Stomach (tissue), 8 donors: ENCODE measurements at regions not wholly inside any gene's neighbourhood (a gene's known extent, or its start where the extent isn't known, plus 50 kb on each side); places are given as distances from the start of the nearest gene placed in this dataset.

ENCODE experiments used
- DNase-seq, 2 donors: peaks; one replicate each; pipeline versions ENCODE4 v3.0.0 to v3.0.0-alpha.2; 2013 to 2019
- H3K27ac ChIP-seq, 5 donors: fragments of 200-600 bp in 4 of 5; sonication (generic) in 4 of 5; one replicate each; pipeline ENCODE4 v1.5.1; 2013 to 2019; ENCODE audit warnings: mild to moderate bottlenecking in 1 of 5, moderate library complexity in 1 of 5
- H3K27me3 ChIP-seq, 3 donors: fragments of 200-600 bp; sonication (generic); one replicate each; pipeline ENCODE4 v1.5.1; 2017 to 2019; ENCODE audit warnings: mixed run types in 1 of 3
- H3K36me3 ChIP-seq, 4 donors: fragments of 200-600 bp; sonication (generic); 1 replicate in 3 of 4; 2 replicates in 1 of 4; pipeline ENCODE4 v1.5.1; 2016 to 2019
- H3K4me1 ChIP-seq, 4 donors: fragments of 200-600 bp; sonication (generic); one replicate each; pipeline ENCODE4 v1.5.1; 2016 to 2019
- H3K4me3 ChIP-seq, 4 donors: fragments of 200-600 bp; sonication (generic) in 3 of 4; one replicate each; pipeline ENCODE4 v1.5.1; 2016 to 2019; ENCODE audit warnings: mild to moderate bottlenecking in 1 of 4
- H3K9me3 ChIP-seq, 4 donors: fragments of 200-600 bp; sonication (generic); one replicate each; pipeline ENCODE4 v1.5.1; 2016 to 2019
- CTCF ChIP-seq, 7 experiments: fragments of 450-650 bp in 4 of 7; fragments of 200-600 bp in 3 of 7; sonication (generic) in 3 of 7; IDR thresholded peaks; one replicate each; pipeline ENCODE4 v1.5.1; 2016 to 2019; ENCODE audit warnings: antibody characterized with exemption in 7 of 7, control low read depth in 2 of 7, mild to moderate bottlenecking in 1 of 7
- EP300 ChIP-seq: sonication (generic); formaldehyde crosslinking; IDR thresholded peaks from one replicate; pipeline ENCODE4 v1.6.1; 2017; ENCODE audit warnings: antibody characterized with exemption
- POLR2A ChIP-seq, 4 donors: fragments of 450-650 bp; IDR thresholded peaks; one replicate each; pipeline ENCODE4 v1.6.1; 2016; ENCODE audit warnings: antibody characterized with exemption in 4 of 4, control low read depth in 2 of 4, mild to moderate bottlenecking in 1 of 4, moderate library complexity in 1 of 4
- POLR2AphosphoS5 ChIP-seq, 3 donors: sonication (generic); formaldehyde crosslinking; IDR thresholded peaks; one replicate each; pipeline ENCODE4 v1.6.1; 2016; ENCODE audit warnings: antibody characterized with exemption in 3 of 3
- WGBS, 5 donors: extraction: QIAGEN DNeasy Blood & Tissue Kit in 3 of 5; methylation state at CpG; one replicate each; pipeline versions ENCODE4 v1.1.5 to v1.1.7; 2013 to 2018; 5-methylcytosine and 5-hydroxymethylcytosine counted together
- intact Hi-C: fragments of 100-400 bp; cut with DNase I; formaldehyde crosslinking; loops from one replicate; pipeline ENCODE4 v1.15.1; 2023; ENCODE audit warnings: low total_unique reads
- donor health status: healthy with polysubstance abuse.
- donor health status: Bipolar disorder and iron deficiency.
- donor health status: healthy.

DNA sequence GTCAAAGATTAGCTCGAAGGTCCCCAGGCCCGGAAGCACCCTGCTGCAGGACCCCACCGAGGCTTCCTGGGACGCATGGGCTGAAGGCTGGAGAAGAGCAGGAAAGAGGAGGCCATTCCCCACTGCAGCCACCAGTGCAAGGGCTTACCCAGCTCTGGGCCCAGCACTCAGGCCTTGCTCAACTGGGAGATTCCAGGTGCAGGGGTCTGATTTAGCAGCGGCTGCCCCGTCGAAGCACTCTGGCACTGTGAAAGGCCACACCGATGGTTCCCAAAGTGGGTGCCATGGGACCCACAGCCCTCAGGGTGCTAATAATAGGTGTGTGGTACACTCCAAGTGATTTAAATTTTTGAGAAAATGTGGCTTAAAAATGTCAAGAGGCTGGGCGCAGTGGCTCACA lies 130.9 kb downstream of the OAT start:
- Histone ChIP-seq H3K36me3 (no peaks in the 10 kb centered on the region), H3K27ac (no peak overlapping the region), H3K27me3 (no peaks in the 10 kb centered on the region), H3K9me3 (no peaks in the 10 kb centered on the region), H3K4me3 (no peak overlapping the region), H3K4me1 (peaks cover 0 to 7% (median 0%) of the 10 kb centered on the region in 4 donors)
- TF ChIP-seq CTCF (IDR thresholded peaks at IDR 0.05), result no peak
- no peak for TF ChIP-seq POLR2A (IDR thresholded peaks at IDR 0.05)
- no peak for TF ChIP-seq POLR2AphosphoS5 (IDR thresholded peaks at IDR 0.05)
- TF ChIP-seq EP300, result no peak
- 75 to 88% (median 85%) methylated on average over 9 of the region's 9 CpGs for whole genome bisulfite sequencing, 5 donors
- DNase-seq, result peak in 1 of 2 donors; percentile 17
- intact Hi-C loops, result no loop called here

GRCh38 chr10:124287071-124287685 lies 131.5 kb downstream of the OAT start:
- intact Hi-C loops, result no loop called here
- peaks cover 0 to 7% (median 0%) of the 10 kb centered on the region in 4 donors for H3K4me1 ChIP-seq
- no peak overlapping the region for H3K4me3 ChIP-seq
- no peaks in the 10 kb centered on the region for H3K36me3 ChIP-seq
- DNase-seq, result peak in 1 of 2 donors; percentile 24
- WGBS, 5 donors, result 90 to 93% (median 90%) methylated on average over 10 of the region's 10 CpGs
- no peaks in the 10 kb centered on the region for H3K9me3 ChIP-seq
- H3K27me3 ChIP-seq, result no peaks in the 10 kb centered on the region
- no peak for TF ChIP-seq POLR2AphosphoS5 (IDR thresholded peaks at IDR 0.05)
- no peak for TF ChIP-seq EP300
- TF ChIP-seq POLR2A (IDR thresholded peaks at IDR 0.05), result no peak
- TF ChIP-seq CTCF (IDR thresholded peaks at IDR 0.05), result no peak
- H3K27ac ChIP-seq, result no peak overlapping the region

DNA sequence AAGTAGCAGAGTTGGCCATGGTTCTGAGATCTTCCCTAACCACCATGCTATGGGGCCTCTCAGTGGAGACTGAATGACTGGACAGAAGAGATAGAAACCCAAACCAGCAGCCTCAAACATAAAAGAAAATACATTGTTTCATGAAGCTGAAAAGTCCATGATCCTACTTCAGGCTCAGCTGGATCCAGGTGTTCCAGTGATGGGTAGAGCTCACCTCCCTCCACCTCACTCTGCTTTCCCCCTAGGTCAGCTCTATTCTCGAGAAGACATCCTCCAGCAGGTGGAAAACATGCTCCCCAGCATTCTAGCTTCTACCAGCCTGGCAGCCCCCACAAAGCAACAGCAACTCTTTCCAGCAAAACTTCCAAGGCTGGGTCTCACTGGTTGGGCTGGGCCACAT lies 132.1 kb downstream of the OAT start:
- no peak overlapping the region for H3K27ac ChIP-seq
- H3K4me1 ChIP-seq, result peaks cover 0 to 7% (median 0%) of the 10 kb centered on the region in 4 donors
- TF ChIP-seq CTCF (IDR thresholded peaks at IDR 0.05) (no peak), EP300 (no peak), POLR2AphosphoS5 (IDR thresholded peaks at IDR 0.05) (no peak), POLR2A (IDR thresholded peaks at IDR 0.05) (no peak)
- H3K9me3 ChIP-seq, result no peaks in the 10 kb centered on the region
- no peak for DNase-seq
- WGBS, 5 donors, result 20 to 50% (median 36%) methylated on average over 1 of the region's 1 CpG
- H3K27me3 ChIP-seq, result no peaks in the 10 kb centered on the region
- intact Hi-C loops, result no loop called here
- no peaks in the 10 kb centered on the region for H3K36me3 ChIP-seq
- no peak overlapping the region for H3K4me3 ChIP-seq

GRCh38 chr10:124285587-124286527 lies 132.9 kb downstream of the OAT start:
- peak in 1 of 2 donors; percentile 13 for DNase-seq
- no peak overlapping the region for H3K27ac ChIP-seq
- no peak overlapping the region for H3K4me3 ChIP-seq
- no peaks in the 10 kb centered on the region for H3K27me3 ChIP-seq
- intact Hi-C loops, result no loop called here
- WGBS, 5 donors, result 65 to 75% (median 72%) methylated on average over 21 of the region's 21 CpGs
- no peaks in the 10 kb centered on the region for H3K9me3 ChIP-seq
- peaks cover 0 to 7% (median 0%) of the 10 kb centered on the region in 4 donors for H3K4me1 ChIP-seq
- TF ChIP-seq CTCF (IDR thresholded peaks at IDR 0.05) (no peak), POLR2AphosphoS5 (IDR thresholded peaks at IDR 0.05) (no peak), POLR2A (IDR thresholded peaks at IDR 0.05) (no peak), EP300 (no peak)
- no peaks in the 10 kb centered on the region for H3K36me3 ChIP-seq
